T-helper 2 cell treated with Interferon-gamma antibody and Interleukin-4, amounts not matched to agents 100 ng/mL and 5 ng/mL, for 36 hours (primary cell): ENCODE measurements at regions not wholly inside any gene's neighbourhood (a gene's known extent, or its start where the extent isn't known, plus 50 kb on each side); places are given as distances from the start of the nearest gene placed in this dataset.
"Not testable (repeated sequence)": the region's sequence is repeated elsewhere in the genome, so short reads cannot be mapped to it uniquely, and the experiment has no call there.

ENCODE experiments used
- intact Hi-C: fragments of 100-400 bp; cut with micrococcal nuclease; formaldehyde crosslinking; loops from one replicate; pipeline ENCODE4 v1.15.1; 2023

- intact Hi-C loops: loop anchor here (10.0 kb wide), 2 partner anchors 267 to 327 kb away; no protein-coding TSS in a partner anchor
Measured at GRCh38 chr14:105678057-105678456, 151.7 kb downstream of the TMEM121 start.

GRCh38 chr14:105678996-105679958, 152.9 kb downstream of the TMEM121 start:
- intact Hi-C loops: loop anchor here (10.0 kb wide), 2 partner anchors 266 to 326 kb away; no protein-coding TSS in a partner anchor

- intact Hi-C loops: loop anchor here (10.0 kb wide), 2 partner anchors 265 to 325 kb away; no protein-coding TSS in a partner anchor
Measured at GRCh38 chr14:105679959-105680735, 153.8 kb downstream of the TMEM121 start.

GRCh38 chr14:105680736-105681098, 154.3 kb downstream of the TMEM121 start:
- intact Hi-C loops: not testable (repeated sequence)

GRCh38 chr14:105681606-105682185, 155.3 kb downstream of the TMEM121 start:
- intact Hi-C loops: not testable (repeated sequence)

- intact Hi-C loops: not testable (repeated sequence)
Measured at GRCh38 chr14:105682442-105682841, 156.1 kb downstream of the TMEM121 start.

GRCh38 chr14:105682956-105683570, 156.7 kb downstream of the TMEM121 start:
- intact Hi-C loops: no loop called here

- intact Hi-C loops: not testable (repeated sequence)
Measured at GRCh38 chr14:105684056-105684455, 157.7 kb downstream of the TMEM121 start.

GRCh38 chr14:105684597-105684996, 158.2 kb downstream of the TMEM121 start:
- intact Hi-C loops: not testable (repeated sequence)

GRCh38 chr14:105685003-105685402, 158.6 kb downstream of the TMEM121 start:
- intact Hi-C loops: no loop called here

- intact Hi-C loops: not testable (repeated sequence)
Measured at GRCh38 chr14:105685605-105686004, 159.2 kb downstream of the TMEM121 start.

- intact Hi-C loops: not testable (repeated sequence)
Measured at GRCh38 chr14:105686050-105686449, 159.7 kb downstream of the TMEM121 start.

GRCh38 chr14:105686462-105687170, 160.2 kb downstream of the TMEM121 start:
- intact Hi-C loops: not testable (repeated sequence)

- intact Hi-C loops: not testable (repeated sequence)
Measured at GRCh38 chr14:105687171-105688022, 161.0 kb downstream of the TMEM121 start.

- intact Hi-C loops: not testable (repeated sequence)
Measured at GRCh38 chr14:105688023-105688351, 161.6 kb downstream of the TMEM121 start.

GRCh38 chr14:105688664-105689221, 162.4 kb downstream of the TMEM121 start:
- intact Hi-C loops: not testable (repeated sequence)

- intact Hi-C loops: no loop called here
Measured at GRCh38 chr14:105689722-105690121, 163.3 kb downstream of the TMEM121 start.

- intact Hi-C loops: no loop called here
Measured at GRCh38 chr14:105690671-105691070, 164.3 kb downstream of the TMEM121 start.
